GM23338 (cell line): ENCODE measurements at regions not wholly inside any gene's neighbourhood (a gene's known extent, or its start where the extent isn't known, plus 50 kb on each side); places are given as distances from the start of the nearest gene placed in this dataset.

ENCODE experiments used
- ATAC-seq: fragments of 200-7000 bp; cut with Tn5 transposase; 3 replicates; pipeline ENCODE4 v1.9.1; 2020
- DNase-seq: peaks from one replicate; pipeline ENCODE4 v3.0.0-alpha.2; 2015; ENCODE audit warnings: low spot score
- H2AFZ ChIP-seq: fragments of 200-600 bp; sonication (generic); 2 replicates; pipeline ENCODE4 v1.8.0; 2016; ENCODE audit warnings: antibody characterized with exemption, mild to moderate bottlenecking, moderate library complexity
- H3F3A ChIP-seq: fragments of 200-600 bp; sonication (generic); replicated peaks from 2 replicates; pipeline ENCODE4 v1.8.0; 2017; ENCODE audit warnings: antibody characterized with exemption, mixed run types, low read depth
- H3K27ac ChIP-seq: fragments of 200-600 bp; sonication (generic); 2 replicates; pipeline ENCODE4 v1.6.1; 2016; ENCODE audit warnings: low read depth
- H3K27me3 ChIP-seq: fragments of 200-600 bp; sonication (generic); 2 replicates; pipeline ENCODE4 v1.8.0; 2016; ENCODE audit warnings: mild to moderate bottlenecking, mixed run types, moderate library complexity; ENCODE audit not compliant: insufficient read depth
- H3K36me3 ChIP-seq: fragments of 200-600 bp; sonication (generic); 2 replicates; pipeline ENCODE4 v1.8.0; 2016; ENCODE audit warnings: mild to moderate bottlenecking; ENCODE audit not compliant: insufficient read depth
- H3K4me1 ChIP-seq: fragments of 200-600 bp; sonication (generic); 2 replicates; pipeline ENCODE4 v1.8.0; 2016; ENCODE audit warnings: mild to moderate bottlenecking, moderate library complexity; ENCODE audit not compliant: insufficient read depth
- H3K4me2 ChIP-seq: fragments of 200-600 bp; sonication (generic); 2 replicates; pipeline ENCODE4 v1.7.1; 2017; ENCODE audit warnings: mixed run types
- H3K4me3 ChIP-seq: fragments of 200-600 bp; sonication (generic); 2 replicates; pipeline ENCODE4 v1.6.1; 2016; ENCODE audit warnings: mixed run types
- H3K79me2 ChIP-seq: fragments of 200-600 bp; sonication (generic); replicated peaks from 2 replicates; pipeline ENCODE4 v1.8.0; 2017; ENCODE audit warnings: mild to moderate bottlenecking; ENCODE audit not compliant: insufficient read depth
- H3K9me2 ChIP-seq: fragments of 200-600 bp; sonication (generic); 2 replicates; pipeline ENCODE4 v1.8.0; 2017; ENCODE audit not compliant: insufficient read depth
- H4K20me1 ChIP-seq: fragments of 200-600 bp; sonication (generic); replicated peaks from 2 replicates; pipeline ENCODE4 v1.8.0; 2017; ENCODE audit warnings: mild to moderate bottlenecking; ENCODE audit not compliant: insufficient read depth
- H3K27ac Mint-ChIP-seq: 2 replicates; pipeline ENCODE4 v1.8.0; 2020; ENCODE audit warnings: inconsistent platforms, mild to moderate bottlenecking, moderate library complexity, mixed read lengths
- H3K27me3 Mint-ChIP-seq: 3 replicates; pipeline ENCODE4 v1.8.0; 2022; ENCODE audit warnings: low read depth, mild to moderate bottlenecking, moderate library complexity, mixed read lengths, inconsistent platforms; ENCODE audit not compliant: insufficient read depth, poor library complexity
- H3K36me3 Mint-ChIP-seq: 3 replicates; pipeline ENCODE4 v1.8.0; 2021; ENCODE audit warnings: low read depth, mild to moderate bottlenecking, inconsistent platforms, moderate library complexity, mixed read lengths
- H3K4me1 Mint-ChIP-seq: 3 replicates; pipeline ENCODE4 v1.8.0; 2020; ENCODE audit warnings: mild to moderate bottlenecking, inconsistent platforms, mixed read lengths
- H3K4me3 Mint-ChIP-seq: 3 replicates; pipeline ENCODE4 v1.8.0; 2021; ENCODE audit warnings: moderate library complexity, mild to moderate bottlenecking, inconsistent platforms, mixed read lengths
- H3K9me3 Mint-ChIP-seq: 3 replicates; pipeline ENCODE4 v1.8.0; 2020; ENCODE audit warnings: moderate library complexity, mild to moderate bottlenecking, inconsistent platforms, mixed read lengths
- CREB1 ChIP-seq: fragments of 250-450 bp; sonication (Bioruptor Pico); IDR thresholded peaks from 2 replicates; pipeline ENCODE4 v1.5.0; 2020; ENCODE audit warnings: low read depth, mild to moderate bottlenecking, moderate library complexity
- CTCF ChIP-seq, 2 experiments: fragments of 200-600 bp in 1 of 2; sonication (generic) in 1 of 2; conservative IDR thresholded peaks; 2 replicates each; pipeline versions ENCODE4 v1.5.1 to v1.6.1; 2016 to 2017; ENCODE audit warnings: antibody characterized with exemption in 2 of 2, low read depth in 2 of 2, mild to moderate bottlenecking in 2 of 2, moderate library complexity in 1 of 2
- ETS1 ChIP-seq: IDR thresholded peaks from 2 replicates; pipeline ENCODE4 v1.6.1; 2016; ENCODE audit warnings: antibody characterized with exemption
- EZH2 ChIP-seq: fragments of 200-600 bp; sonication (generic); IDR thresholded peaks from one replicate; pipeline ENCODE4 v1.8.0; 2017; ENCODE audit warnings: antibody characterized with exemption, mild to moderate bottlenecking, low read depth; ENCODE audit not compliant: unreplicated experiment
- EZH2phosphoT487 ChIP-seq: fragments of 200-600 bp; sonication (generic); IDR thresholded peaks from one replicate; pipeline ENCODE4 v1.8.1; 2018; ENCODE audit warnings: antibody characterized with exemption; ENCODE audit not compliant: unreplicated experiment
- JUNB ChIP-seq: IDR thresholded peaks from one replicate; pipeline ENCODE4 v1.6.1; 2016; ENCODE audit warnings: antibody characterized with exemption; ENCODE audit not compliant: unreplicated experiment
- NANOG ChIP-seq: IDR thresholded peaks from 2 replicates; pipeline ENCODE4 v1.6.1; 2016; ENCODE audit warnings: antibody characterized with exemption, borderline replicate concordance
- POLR2AphosphoS5 ChIP-seq: IDR thresholded peaks from 2 replicates; pipeline ENCODE4 v1.6.1; 2016; ENCODE audit warnings: antibody characterized with exemption, low read depth
- REST ChIP-seq: IDR thresholded peaks from one replicate; pipeline ENCODE4 v1.6.1; 2018; ENCODE audit warnings: antibody characterized with exemption; ENCODE audit not compliant: unreplicated experiment
- STAT1 ChIP-seq: IDR thresholded peaks from one replicate; pipeline ENCODE4 v1.6.1; 2016; ENCODE audit warnings: antibody characterized with exemption; ENCODE audit not compliant: unreplicated experiment
- ZNF114 ChIP-seq: fragments of 250-450 bp; sonication (Bioruptor Pico); IDR thresholded peaks from 2 replicates; pipeline ENCODE4 v1.5.0; 2020; ENCODE audit warnings: mild to moderate bottlenecking, moderate library complexity
- ZNF331 ChIP-seq: fragments of 250-450 bp; sonication (Bioruptor Pico); IDR thresholded peaks from 2 replicates; pipeline ENCODE4 v1.5.0; 2020; ENCODE audit warnings: low read depth, mild to moderate bottlenecking, moderate library complexity

- H3K4me3 Mint-ChIP-seq, result no peak overlapping the region
- DNase-seq (no peak), ATAC-seq (no peak)
- H3K4me3 ChIP-seq, result no peak overlapping the region
- H3K36me3 ChIP-seq, result no peaks in the 10 kb centered on the region
- H2AFZ ChIP-seq, result 0 out of 2 replicates have a peak overlapping the region, but pooled peaks have one; percentile 35
- no peaks in the 10 kb centered on the region for H3K27me3 ChIP-seq
- H3K27ac ChIP-seq, result no peak overlapping the region
- H3K9me2 ChIP-seq, result no peaks in the 10 kb centered on the region
- H3K27me3 Mint-ChIP-seq, result no peaks in the 10 kb centered on the region
- no peak for TF ChIP-seq ZNF114 (CRISPR knock-in tag)
- TF ChIP-seq CTCF (conservative IDR thresholded peaks at IDR 0.05; ENCODE audit: low read depth in 2 of 2), result no peak
- no peak overlapping the region for H3K27ac Mint-ChIP-seq
- H3K36me3 Mint-ChIP-seq, result no peaks in the 10 kb centered on the region
- no peaks in the 10 kb centered on the region for H4K20me1 ChIP-seq
- no peak overlapping the region for H3K4me2 ChIP-seq
- no peaks in the 10 kb centered on the region for H3K79me2 ChIP-seq
- H3K4me1 Mint-ChIP-seq, result peaks cover 7% of the 10 kb centered on the region; the same call in 2 of the 3 replicates
- H3K4me1 ChIP-seq, result no peaks in the 10 kb centered on the region
- no peaks in the 10 kb centered on the region for H3F3A ChIP-seq
- no peaks in the 10 kb centered on the region for H3K9me3 Mint-ChIP-seq
Observed at GRCh38 chr13:76797361-76797760, 88.8 kb downstream of the KCTD12 start.

- no peaks in the 10 kb centered on the region for H3K36me3 Mint-ChIP-seq
- no peak overlapping the region for H3K27ac Mint-ChIP-seq
- H3K4me2 ChIP-seq, result no peak overlapping the region
- no peak overlapping the region for H3K27ac ChIP-seq
- H3K36me3 ChIP-seq, result no peaks in the 10 kb centered on the region
- peaks cover 7% of the 10 kb centered on the region; the same call in 2 of the 3 replicates for H3K4me1 Mint-ChIP-seq
- no peaks in the 10 kb centered on the region for H4K20me1 ChIP-seq
- no peak overlapping the region for H2AFZ ChIP-seq
- no peaks in the 10 kb centered on the region for H3F3A ChIP-seq
- H3K4me3 Mint-ChIP-seq, result no peak overlapping the region
- no peaks in the 10 kb centered on the region for H3K27me3 Mint-ChIP-seq
- no peaks in the 10 kb centered on the region for H3K9me2 ChIP-seq
- no peaks in the 10 kb centered on the region for H3K79me2 ChIP-seq
- no peaks in the 10 kb centered on the region for H3K9me3 Mint-ChIP-seq
- no peak for DNase-seq
- H3K27me3 ChIP-seq, result no peaks in the 10 kb centered on the region
- no peaks in the 10 kb centered on the region for H3K4me1 ChIP-seq
- H3K4me3 ChIP-seq, result no peak overlapping the region
- ATAC-seq, result no peak
- TF ChIP-seq STAT1, result no peak
- TF ChIP-seq POLR2AphosphoS5, result no peak
- no peak for TF ChIP-seq ZNF114 (CRISPR knock-in tag)
- no peak for TF ChIP-seq EZH2phosphoT487
- no peak for TF ChIP-seq NANOG
- no peak for TF ChIP-seq JUNB
- TF ChIP-seq ZNF331 (CRISPR knock-in tag), result no peak
- no peak for TF ChIP-seq CTCF (conservative IDR thresholded peaks at IDR 0.05; ENCODE audit: low read depth in 2 of 2)
- no peak for TF ChIP-seq CREB1 (CRISPR knock-in tag)
- TF ChIP-seq EZH2, result no peak
- no peak for TF ChIP-seq ETS1
- no peak for TF ChIP-seq REST
Observed at GRCh38 chr13:76796851-76797250, 89.4 kb downstream of the KCTD12 start.
